Epithelial cell of proximal tubule (primary cell): ENCODE measurements at regions not wholly inside any gene's neighbourhood (a gene's known extent, or its start where the extent isn't known, plus 50 kb on each side); places are given as distances from the start of the nearest gene placed in this dataset.
"Not testable (repeated sequence)": the region's sequence is repeated elsewhere in the genome, so short reads cannot be mapped to it uniquely, and the experiment has no call there.

ENCODE experiments used
- DNase-seq: peaks from one replicate; pipeline ENCODE4 v3.0.0-alpha.2; 2011; ENCODE audit warnings: low read depth
- H3K4me3 ChIP-seq: 2 replicates; pipeline ENCODE4 v1.5.1; 2011; ENCODE audit warnings: low read depth, mild to moderate bottlenecking, low read length
- TF ChIP-seq, protein P1 (sequence below): conservative IDR thresholded peaks from 2 replicates; pipeline ENCODE4 v1.5.1; 2012; ENCODE audit warnings: low read depth, mild to moderate bottlenecking, low read length

DNA sequence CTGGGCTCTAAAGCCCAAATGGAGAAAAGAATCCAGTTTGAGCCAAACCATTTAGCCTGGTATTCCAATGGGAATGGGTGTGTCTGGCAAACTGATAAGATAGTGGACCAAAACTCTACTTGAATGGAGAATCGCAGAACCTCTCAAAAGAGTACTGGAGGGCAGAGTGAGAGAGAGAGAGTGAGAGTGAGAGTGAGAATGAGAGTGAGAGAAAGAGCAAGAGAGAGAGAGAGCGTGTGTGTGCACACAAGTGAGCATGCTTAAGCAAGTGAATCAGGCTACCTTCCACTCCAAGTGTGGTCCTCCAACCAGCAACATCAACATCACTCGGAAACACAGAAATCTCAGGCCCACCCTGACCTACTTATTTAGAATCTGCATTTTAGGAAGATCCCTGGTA, 58.8 kb downstream of the UQCRFS1 start:
- DNase-seq = no peak
- H3K4me3 ChIP-seq = no peak overlapping the region
- TF ChIP-seq, protein P1, sequence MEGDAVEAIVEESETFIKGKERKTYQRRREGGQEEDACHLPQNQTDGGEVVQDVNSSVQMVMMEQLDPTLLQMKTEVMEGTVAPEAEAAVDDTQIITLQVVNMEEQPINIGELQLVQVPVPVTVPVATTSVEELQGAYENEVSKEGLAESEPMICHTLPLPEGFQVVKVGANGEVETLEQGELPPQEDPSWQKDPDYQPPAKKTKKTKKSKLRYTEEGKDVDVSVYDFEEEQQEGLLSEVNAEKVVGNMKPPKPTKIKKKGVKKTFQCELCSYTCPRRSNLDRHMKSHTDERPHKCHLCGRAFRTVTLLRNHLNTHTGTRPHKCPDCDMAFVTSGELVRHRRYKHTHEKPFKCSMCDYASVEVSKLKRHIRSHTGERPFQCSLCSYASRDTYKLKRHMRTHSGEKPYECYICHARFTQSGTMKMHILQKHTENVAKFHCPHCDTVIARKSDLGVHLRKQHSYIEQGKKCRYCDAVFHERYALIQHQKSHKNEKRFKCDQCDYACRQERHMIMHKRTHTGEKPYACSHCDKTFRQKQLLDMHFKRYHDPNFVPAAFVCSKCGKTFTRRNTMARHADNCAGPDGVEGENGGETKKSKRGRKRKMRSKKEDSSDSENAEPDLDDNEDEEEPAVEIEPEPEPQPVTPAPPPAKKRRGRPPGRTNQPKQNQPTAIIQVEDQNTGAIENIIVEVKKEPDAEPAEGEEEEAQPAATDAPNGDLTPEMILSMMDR = no peak

DNA sequence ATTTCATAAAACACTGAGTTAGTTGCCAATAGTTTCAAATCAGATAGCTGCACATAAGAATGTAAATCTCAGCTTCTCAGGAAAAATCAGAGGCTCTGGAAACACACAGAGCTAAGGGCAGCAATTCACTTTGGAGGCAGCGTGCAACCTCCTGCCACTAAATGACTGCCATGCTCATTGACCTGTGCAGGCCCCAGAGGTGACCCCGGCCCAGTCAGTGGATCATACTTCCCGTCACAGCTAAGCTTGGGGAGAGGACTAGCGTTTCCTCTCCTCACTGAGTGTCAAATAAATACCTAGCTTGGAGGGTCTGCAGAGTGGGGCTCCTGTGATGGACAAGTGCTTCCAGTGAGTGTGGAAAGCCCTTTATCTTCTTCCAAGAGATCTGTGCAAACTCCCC, 67.2 kb downstream of the UQCRFS1 start:
- DNase-seq = no peak
- H3K4me3 ChIP-seq = no peak overlapping the region
- TF ChIP-seq, protein P1 = no peak

DNA sequence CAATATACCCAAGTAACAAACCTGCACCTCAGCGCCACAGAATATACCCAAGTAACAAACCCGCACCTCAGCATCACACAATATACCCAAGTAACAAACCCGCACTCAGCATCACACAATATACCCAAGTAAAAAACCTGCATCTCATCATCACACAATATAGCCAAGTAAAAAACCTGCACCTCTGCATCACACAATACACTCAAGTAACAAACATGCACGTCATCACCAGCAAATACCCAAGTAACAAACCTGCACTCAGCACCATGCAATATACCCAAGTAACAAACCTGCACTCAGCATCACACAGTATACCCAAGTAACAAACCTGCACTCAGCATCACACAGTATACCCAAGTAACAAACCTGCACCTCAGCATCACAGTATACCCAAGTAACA, 69.8 kb downstream of the UQCRFS1 start:
- H3K4me3 ChIP-seq = no peak overlapping the region
- no peak for DNase-seq
- TF ChIP-seq, protein P1 = no peak

DNA sequence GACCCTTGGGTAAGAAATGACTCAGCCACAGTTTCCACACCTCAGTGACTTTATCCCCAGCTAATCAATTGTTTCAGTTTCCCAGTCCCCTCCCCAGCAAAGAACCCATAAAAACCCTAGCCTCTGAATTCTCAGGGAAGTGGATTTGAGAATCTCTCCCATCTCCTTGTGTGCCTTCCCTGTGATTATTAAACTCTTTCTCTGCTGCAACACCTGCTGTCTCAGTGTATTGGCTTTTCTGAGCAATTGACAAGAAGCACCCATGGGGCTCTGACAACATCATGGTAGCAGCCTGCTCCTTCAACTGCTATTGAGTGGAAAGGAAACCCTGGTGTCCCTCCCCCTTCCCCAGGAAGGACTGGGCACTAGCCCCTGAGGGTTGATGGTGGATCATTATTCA, 73.7 kb downstream of the UQCRFS1 start:
- TF ChIP-seq, protein P1 = no peak
- H3K4me3 ChIP-seq = no peak overlapping the region
- no peak for DNase-seq

DNA sequence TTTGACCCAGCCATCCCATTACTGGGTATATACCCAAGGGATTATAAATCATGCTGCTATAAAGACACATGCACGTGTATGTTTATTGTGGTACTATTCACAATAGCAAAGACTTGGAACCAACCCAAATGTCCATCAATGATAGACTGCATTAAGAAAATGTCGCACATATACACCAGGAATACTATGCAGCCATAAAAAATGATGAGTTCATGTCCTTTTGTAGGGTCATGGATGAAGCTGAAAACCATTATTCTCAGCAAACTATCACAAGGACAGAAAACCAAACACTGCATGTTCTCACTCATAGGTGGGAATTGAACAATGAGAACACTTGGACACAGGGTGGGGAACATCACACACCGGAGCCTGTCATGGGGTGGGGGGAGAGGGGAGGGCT, 74.7 kb downstream of the UQCRFS1 start:
- DNase-seq = not testable (repeated sequence)

DNA sequence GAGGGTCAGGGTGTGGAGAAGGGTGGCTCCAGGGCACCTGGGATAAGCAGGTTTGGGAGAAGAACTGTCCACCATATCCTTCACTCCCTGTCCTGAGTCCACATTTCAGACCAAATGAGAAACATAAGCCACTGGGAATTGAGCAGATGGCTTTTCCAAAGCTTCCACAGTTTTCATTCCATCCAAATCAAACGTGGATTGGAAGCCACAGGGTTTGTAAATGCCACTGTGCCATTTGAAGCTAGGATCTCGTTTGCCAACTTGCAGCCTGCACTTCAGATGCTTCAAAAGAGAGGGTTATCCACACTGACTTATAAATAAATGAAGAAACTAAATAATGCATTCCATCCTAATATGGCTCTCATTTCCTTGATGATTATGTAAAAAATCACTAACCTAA, 81.5 kb downstream of the UQCRFS1 start:
- TF ChIP-seq, protein P1 = no peak
- H3K4me3 ChIP-seq = no peak overlapping the region
- DNase-seq = no peak

More for the DNA sequence above, 74.7 kb downstream of the UQCRFS1 start:
- not testable (repeated sequence) for H3K4me3 ChIP-seq

DNA sequence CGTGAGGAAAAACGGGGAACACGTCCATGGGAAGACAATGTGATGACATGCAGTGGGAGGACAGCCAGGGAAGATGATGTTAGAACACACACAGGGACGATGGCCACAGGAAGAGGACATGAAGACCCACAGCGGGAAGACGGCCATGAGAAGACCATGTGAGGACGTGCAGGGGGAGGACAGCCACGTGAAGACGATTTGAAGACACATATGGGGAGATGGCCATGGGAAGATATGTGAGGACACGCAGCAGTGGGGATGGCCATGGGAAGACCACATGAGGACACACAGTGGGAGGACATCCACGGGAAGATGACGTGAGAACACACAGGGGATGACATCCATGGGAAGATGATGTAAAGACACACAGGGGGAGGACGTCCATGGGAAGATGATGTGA, 83.8 kb downstream of the UQCRFS1 start:
- DNase-seq = no peak
- no peak overlapping the region for H3K4me3 ChIP-seq
- TF ChIP-seq, protein P1 = no peak

DNA sequence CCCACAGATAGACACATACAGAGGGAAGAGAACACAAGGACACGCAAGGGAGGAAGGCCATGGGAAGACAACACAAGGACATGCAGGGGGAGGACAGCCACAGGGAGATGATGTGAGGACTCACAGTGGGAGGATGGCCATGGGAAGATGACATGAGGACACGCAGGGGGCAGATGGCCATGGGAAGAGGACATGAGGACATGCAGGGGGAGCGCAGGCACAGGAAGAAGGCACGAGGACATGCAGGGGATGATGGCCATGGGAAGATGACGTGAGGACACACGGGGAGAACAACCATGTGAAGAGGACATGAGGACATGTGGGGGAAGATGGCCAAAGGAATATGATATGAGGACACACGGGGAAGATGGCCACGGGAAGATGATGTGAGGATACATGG, 84.7 kb downstream of the UQCRFS1 start:
- TF ChIP-seq, protein P1 = no peak
- no peak overlapping the region for H3K4me3 ChIP-seq
- no peak for DNase-seq
